HL-60/S4 treated with retinoic acid at 250 ng/mL for 4 days and 3 days (cell line): ENCODE measurements at regions not wholly inside any gene's neighbourhood (a gene's known extent, or its start where the extent isn't known, plus 50 kb on each side); places are given as distances from the start of the nearest gene placed in this dataset.
"Not testable (repeated sequence)": the region's sequence is repeated elsewhere in the genome, so short reads cannot be mapped to it uniquely, and the experiment has no call there.

Source experiments
- in situ Hi-C: fragments of 300-500 bp; cut with MboI; formaldehyde crosslinking; loops from 2 replicates; pipeline ENCODE4 v1.7.0; 2022; ENCODE audit warnings: low sequenced_read_pairs

- in situ Hi-C loops: no loop called here
Observed at GRCh38 chr18:78423811-78424210, 555.8 kb upstream of the SALL3 start.

- in situ Hi-C loops: no loop called here
Observed at GRCh38 chr18:78424403-78425018, 555.1 kb upstream of the SALL3 start.

GRCh38 chr18:78425019-78425412, 554.6 kb upstream of the SALL3 start:
- in situ Hi-C loops: no loop called here

GRCh38 chr18:78427081-78427480, 552.5 kb upstream of the SALL3 start:
- in situ Hi-C loops: no loop called here

GRCh38 chr18:78429127-78430108, 550.2 kb upstream of the SALL3 start:
- in situ Hi-C loops: no loop called here

- in situ Hi-C loops: no loop called here
Observed at GRCh38 chr18:78430131-78430758, 549.4 kb upstream of the SALL3 start.

GRCh38 chr18:78431606-78432005, 548.0 kb upstream of the SALL3 start:
- in situ Hi-C loops: no loop called here

- in situ Hi-C loops: no loop called here
Observed at GRCh38 chr18:78433562-78433961, 546.1 kb upstream of the SALL3 start.

- in situ Hi-C loops: no loop called here
Observed at GRCh38 chr18:78436110-78436509, 543.5 kb upstream of the SALL3 start.

- in situ Hi-C loops: not testable (repeated sequence)
Observed at GRCh38 chr18:78438235-78438634, 541.4 kb upstream of the SALL3 start.

- in situ Hi-C loops: no loop called here
Observed at GRCh38 chr18:78445880-78446279, 533.7 kb upstream of the SALL3 start.

GRCh38 chr18:78447211-78447610, 532.4 kb upstream of the SALL3 start:
- in situ Hi-C loops: no loop called here

GRCh38 chr18:78448106-78448505, 531.5 kb upstream of the SALL3 start:
- in situ Hi-C loops: no loop called here

- in situ Hi-C loops: no loop called here
Observed at GRCh38 chr18:78448591-78448990, 531.0 kb upstream of the SALL3 start.

- in situ Hi-C loops: no loop called here
Observed at GRCh38 chr18:78454221-78454620, 525.4 kb upstream of the SALL3 start.

- in situ Hi-C loops: no loop called here
Observed at GRCh38 chr18:78455386-78455785, 524.2 kb upstream of the SALL3 start.

- in situ Hi-C loops: no loop called here
Observed at GRCh38 chr18:78457011-78457410, 522.6 kb upstream of the SALL3 start.

- in situ Hi-C loops: no loop called here
Observed at GRCh38 chr18:78457731-78458130, 521.9 kb upstream of the SALL3 start.

GRCh38 chr18:78458356-78458755, 521.3 kb upstream of the SALL3 start:
- in situ Hi-C loops: no loop called here

GRCh38 chr18:78459668-78460067, 520.0 kb upstream of the SALL3 start:
- in situ Hi-C loops: no loop called here

GRCh38 chr18:78460558-78460957, 519.1 kb upstream of the SALL3 start:
- in situ Hi-C loops: no loop called here

GRCh38 chr18:78473563-78473962, 506.1 kb upstream of the SALL3 start:
- in situ Hi-C loops: no loop called here
